HTR-8/SVneo (cell line): ENCODE measurements at regions not wholly inside any gene's neighbourhood (a gene's known extent, or its start where the extent isn't known, plus 50 kb on each side); places are given as distances from the start of the nearest gene placed in this dataset.

Experiments
- DNase-seq: peaks from one replicate; pipeline ENCODE4 v3.0.0; 2011; ENCODE audit warnings: low spot score, mixed read lengths; ENCODE audit not compliant: insufficient read length
- FAIRE-seq: peaks from 2 replicates; lab custom pipeline; 2011; peaks lifted over from hg19 to GRCh38; lab: Jason Lieb, UNC

- DNase-seq (no peak), FAIRE-seq (no peak)
Measured at GRCh38 chr5:39494107-39494510, 69.3 kb upstream of the DAB2 start.

- FAIRE-seq (no peak), DNase-seq (no peak)
Measured at GRCh38 chr5:39491210-39491609, 66.4 kb upstream of the DAB2 start.

- DNase-seq (no peak), FAIRE-seq (peak; percentile 26)
Measured at GRCh38 chr5:39489263-39489662, 64.5 kb upstream of the DAB2 start.

- DNase-seq: no peak
- FAIRE-seq: no peak
Measured at GRCh38 chr5:39486790-39487189, 62.0 kb upstream of the DAB2 start.

GRCh38 chr5:39486361-39486760, 61.6 kb upstream of the DAB2 start:
- DNase-seq (no peak), FAIRE-seq (peak; percentile 74)

GRCh38 chr5:39485079-39485478, 60.3 kb upstream of the DAB2 start:
- FAIRE-seq: no peak
- no peak for DNase-seq

GRCh38 chr5:39484673-39485072, 59.9 kb upstream of the DAB2 start:
- FAIRE-seq: no peak
- DNase-seq: no peak

- no peak for FAIRE-seq
- DNase-seq: no peak
Measured at GRCh38 chr5:39482098-39482497, 57.3 kb upstream of the DAB2 start.

- FAIRE-seq: no peak
Measured at GRCh38 chr5:39479537-39479936, 54.8 kb upstream of the DAB2 start.

GRCh38 chr5:39478863-39479262, 54.1 kb upstream of the DAB2 start:
- FAIRE-seq (no peak), DNase-seq (no peak)

More at GRCh38 chr5:39479537-39479936, 54.8 kb upstream of the DAB2 start:
- no peak for DNase-seq

GRCh38 chr5:39476843-39477220, 52.1 kb upstream of the DAB2 start:
- no peak for DNase-seq
- FAIRE-seq: no peak

GRCh38 chr5:39475881-39476842, 51.4 kb upstream of the DAB2 start:
- FAIRE-seq: no peak
- no peak for DNase-seq

- no peak for DNase-seq
- FAIRE-seq: peak; percentile 57
Measured at GRCh38 chr5:39475159-39475571, 50.4 kb upstream of the DAB2 start.
